Thyroid gland (tissue), 4 donors: ENCODE measurements at regions not wholly inside any gene's neighbourhood (a gene's known extent, or its start where the extent isn't known, plus 50 kb on each side); places are given as distances from the start of the nearest gene placed in this dataset.

Experiments
- CTCF ChIP-seq, 6 experiments: fragments of 200-600 bp in 3 of 6; fragments of 450-650 bp in 3 of 6; sonication (generic) in 3 of 6; IDR thresholded peaks; one replicate each; pipeline ENCODE4 v1.5.1; 2016 to 2019; ENCODE audit warnings: antibody characterized with exemption in 6 of 6, mild to moderate bottlenecking in 2 of 6, inconsistent platforms in 1 of 6, moderate library complexity in 1 of 6
- POLR2A ChIP-seq, 2 donors: fragments of 450-650 bp; IDR thresholded peaks; one replicate each; pipeline ENCODE4 v1.6.1; 2017; ENCODE audit warnings: antibody characterized with exemption in 2 of 2, mild to moderate bottlenecking in 2 of 2, moderate library complexity in 1 of 2

- TF ChIP-seq CTCF (IDR thresholded peaks at IDR 0.05) (no peak), POLR2A (IDR thresholded peaks at IDR 0.05) (no peak)
These were observed 1254.8 kb downstream of the AMY1C start for GRCh38 chr1:105004515-105004914.
